Fibroblast of skin of back (primary cell): ENCODE measurements at regions not wholly inside any gene's neighbourhood (a gene's known extent, or its start where the extent isn't known, plus 50 kb on each side); places are given as distances from the start of the nearest gene placed in this dataset.

Source experiments
- DNase-seq: peaks from one replicate; pipeline ENCODE4 v3.0.0-alpha.2; 2013

DNA sequence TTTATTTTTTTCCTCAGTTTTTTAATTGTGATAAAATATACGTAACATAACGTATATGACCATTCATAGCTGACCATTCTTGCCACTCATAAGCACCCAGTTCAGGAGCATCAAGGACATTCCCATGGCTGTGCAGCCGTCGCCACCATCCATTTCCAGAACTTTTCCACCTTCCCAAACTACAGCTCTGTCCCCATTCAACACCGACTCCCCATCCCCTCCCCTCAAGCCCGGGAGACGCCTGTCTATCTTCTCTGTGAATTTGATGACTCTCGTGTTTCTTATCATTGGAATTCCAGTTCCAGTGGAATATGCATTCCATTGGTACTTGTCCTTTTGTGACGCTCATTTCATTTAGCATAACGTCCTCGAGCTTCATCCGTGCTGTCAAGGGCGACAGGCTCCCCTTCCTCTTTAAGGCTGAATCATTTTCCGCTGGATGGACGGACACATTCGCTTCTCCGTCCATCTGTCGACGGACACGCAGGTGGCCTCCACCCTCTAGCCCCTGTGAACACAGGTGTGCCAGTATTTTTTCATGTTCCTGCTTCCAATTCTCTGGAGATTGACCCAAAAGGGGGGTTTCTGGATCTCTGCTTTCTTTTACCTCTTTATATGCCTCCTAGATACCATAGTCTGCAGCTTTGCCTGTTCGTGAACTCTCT is 88.1 kb downstream of the YTHDF1 start:
- DNase-seq, result no peak

DNA sequence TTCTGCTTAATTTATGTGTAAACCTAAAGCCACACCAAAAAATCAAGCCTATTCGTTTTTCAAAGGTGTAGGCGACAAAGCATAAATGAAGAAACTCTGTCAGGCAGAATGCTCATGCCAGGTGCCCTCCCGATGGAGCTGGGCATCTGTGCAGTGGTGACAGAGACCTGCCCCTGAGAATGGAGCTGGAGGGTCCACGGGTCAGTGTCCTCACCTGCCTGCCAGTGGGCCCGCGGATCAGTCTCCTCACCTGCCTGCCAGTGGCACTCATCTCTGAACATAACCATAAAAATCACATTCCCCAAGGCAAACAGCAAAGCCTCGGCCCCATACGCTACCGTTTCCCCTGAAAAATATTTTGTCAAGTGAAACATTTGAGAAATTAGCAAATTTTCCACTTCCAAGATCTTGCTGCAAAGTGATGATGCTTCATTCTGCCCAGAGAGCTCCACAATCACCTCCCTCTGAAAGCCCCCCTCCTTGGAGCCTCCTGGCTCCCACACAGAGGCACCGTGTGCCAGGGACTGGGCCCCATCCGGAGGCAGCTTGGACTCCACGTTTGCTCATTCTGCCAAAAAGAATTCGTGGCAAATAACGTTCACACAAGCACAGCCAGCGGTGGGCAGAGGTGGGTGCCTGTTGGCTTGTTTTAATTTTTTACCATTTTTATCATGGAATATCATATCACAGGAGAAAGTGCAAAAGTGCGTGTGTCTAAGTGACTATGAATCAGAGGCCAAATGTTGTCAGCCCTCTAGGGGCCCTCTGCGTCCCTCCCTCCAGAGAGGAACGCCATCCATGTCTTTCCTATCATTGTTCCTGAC is 88.8 kb downstream of the YTHDF1 start:
- DNase-seq, result no peak

DNA sequence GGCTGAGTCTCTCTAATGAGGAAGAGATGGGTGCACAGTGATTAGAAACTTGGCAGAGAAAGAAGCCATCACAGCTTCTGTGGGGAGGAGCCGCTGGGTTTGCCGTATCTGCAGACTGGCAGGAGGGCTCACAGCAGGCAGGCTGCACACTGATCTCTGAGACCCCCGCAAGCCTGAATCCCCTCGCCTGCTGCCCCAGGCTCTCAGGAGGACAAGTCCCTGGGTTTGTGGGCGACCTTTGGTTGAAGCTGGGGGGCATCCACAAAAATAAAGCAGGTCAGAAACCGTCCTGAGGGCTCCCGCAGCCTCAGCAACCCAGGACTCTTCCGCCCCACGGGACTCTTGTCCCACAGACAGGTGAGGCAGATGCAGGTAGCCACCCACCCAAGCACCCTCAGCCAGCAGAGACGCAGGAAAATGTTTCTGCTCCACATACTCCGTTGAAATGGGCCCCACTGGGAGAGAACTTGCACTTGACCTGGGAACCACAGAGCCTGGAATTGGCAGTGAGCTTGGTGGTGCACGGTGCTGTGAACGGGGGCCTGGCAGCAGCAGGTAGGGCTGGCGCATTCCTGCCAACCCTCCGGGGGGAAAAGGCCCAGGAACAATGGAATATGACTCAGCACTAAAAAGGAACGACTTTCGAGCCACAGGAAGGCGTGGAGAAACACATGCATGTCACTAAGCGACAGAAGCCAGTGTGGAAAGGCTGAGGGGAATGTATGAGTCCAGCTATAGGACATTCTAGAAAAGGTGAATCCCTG is 89.9 kb downstream of the YTHDF1 start:
- DNase-seq, result no peak

DNA sequence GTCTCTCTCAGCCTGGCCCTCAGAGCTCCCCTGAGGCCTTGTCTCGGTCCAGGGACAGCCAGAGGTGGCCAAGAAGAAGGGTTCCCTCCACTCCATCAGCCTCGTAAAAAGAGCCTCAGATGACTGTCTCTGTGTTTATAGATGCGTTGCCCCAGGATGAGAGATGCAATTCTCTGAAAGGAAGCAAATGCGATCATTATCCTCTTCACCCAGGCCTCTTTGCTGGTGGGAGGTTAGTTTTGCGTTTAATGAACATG is 90.4 kb downstream of the YTHDF1 start:
- DNase-seq, result no peak

DNA sequence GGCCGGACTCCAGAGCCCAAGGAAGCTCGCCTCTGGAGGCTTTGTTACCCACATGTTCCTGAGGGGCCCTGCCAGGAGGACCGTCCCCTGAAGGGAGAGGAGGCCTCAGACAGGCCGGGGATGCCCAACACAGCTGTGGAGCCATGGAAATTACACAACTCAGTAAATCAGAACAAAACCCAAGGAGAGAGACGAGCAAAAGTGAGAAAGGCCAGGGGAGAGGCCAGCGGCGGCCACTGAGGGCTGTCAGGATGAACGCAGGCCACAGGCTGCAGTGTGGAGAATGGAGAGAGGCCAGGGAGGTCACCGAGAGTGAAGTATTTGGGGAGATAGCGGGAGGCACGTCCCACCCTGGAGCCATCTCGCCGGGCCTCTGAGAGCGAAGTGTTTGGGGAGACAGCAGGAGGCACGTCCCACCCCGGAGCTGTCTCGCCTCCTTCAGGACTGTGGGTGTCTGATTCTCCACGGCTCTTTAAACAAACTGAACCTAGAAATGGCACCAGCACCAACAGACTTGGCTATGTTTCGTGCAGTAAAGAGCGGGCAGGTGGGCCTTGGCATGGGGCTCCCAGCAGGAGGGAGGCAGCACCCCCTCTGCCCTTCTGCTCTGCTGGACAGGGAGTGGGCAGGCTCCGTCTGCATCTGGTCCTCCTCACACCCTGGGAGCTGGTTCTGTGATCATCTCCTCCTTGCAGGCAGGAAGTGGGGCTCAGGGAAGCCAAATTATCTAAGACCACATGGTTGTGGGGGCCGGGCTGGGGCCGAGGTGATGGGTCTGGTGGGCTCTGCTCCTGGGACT is 91.0 kb downstream of the YTHDF1 start:
- no peak for DNase-seq

DNA sequence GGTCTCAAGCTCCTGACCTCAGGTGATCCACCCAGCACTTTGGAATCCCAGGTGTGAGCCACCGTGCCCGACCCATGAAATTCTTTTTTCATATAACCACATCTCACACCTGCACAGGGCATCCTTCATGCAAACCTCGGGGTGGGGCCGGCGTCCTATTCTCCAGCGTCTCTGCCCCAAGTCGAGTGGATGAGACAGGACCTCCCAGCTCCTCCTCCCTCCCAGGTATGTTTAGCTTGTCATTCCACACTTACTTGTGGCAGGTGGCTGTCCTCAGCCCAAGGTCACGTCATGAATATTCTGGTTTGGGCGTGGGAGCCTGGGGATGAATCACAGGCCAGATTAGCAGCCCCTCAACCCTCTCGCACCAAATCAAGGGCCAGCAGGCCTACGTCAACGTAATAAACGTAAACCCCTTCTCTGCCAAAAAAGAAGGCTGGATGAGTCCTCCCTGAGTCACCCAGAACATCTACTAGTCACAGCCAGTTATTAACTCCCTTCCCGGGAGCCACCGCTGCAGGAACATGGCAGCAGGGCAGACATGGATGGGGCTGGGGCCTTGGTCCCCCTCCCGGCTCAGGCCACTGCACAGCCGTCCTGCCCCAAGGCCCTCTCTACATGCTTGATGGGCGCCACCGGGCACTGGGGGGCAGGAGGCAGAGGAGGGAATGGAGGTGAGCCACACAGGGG is 91.7 kb downstream of the YTHDF1 start:
- no peak for DNase-seq

DNA sequence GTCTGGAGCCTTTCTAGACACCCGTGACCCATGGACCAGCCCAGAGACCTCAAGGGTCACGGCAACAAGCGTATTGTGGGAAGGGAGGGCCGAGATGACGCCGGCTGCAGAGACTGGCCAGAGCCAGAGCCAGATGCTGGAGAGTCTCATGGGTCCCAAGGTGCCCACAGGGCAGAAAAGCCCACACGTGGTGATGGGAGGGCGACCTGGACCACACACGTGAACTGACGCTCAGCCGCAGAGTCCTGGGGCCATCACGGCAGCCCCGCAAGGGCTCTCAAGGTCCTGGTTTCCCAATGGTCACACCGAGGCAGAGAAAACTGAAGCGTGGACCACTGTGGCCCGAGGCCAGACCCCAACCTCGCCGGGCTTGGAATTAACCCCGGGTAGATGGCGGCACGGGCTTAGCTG is 92.6 kb downstream of the YTHDF1 start:
- DNase-seq, result no peak

DNA sequence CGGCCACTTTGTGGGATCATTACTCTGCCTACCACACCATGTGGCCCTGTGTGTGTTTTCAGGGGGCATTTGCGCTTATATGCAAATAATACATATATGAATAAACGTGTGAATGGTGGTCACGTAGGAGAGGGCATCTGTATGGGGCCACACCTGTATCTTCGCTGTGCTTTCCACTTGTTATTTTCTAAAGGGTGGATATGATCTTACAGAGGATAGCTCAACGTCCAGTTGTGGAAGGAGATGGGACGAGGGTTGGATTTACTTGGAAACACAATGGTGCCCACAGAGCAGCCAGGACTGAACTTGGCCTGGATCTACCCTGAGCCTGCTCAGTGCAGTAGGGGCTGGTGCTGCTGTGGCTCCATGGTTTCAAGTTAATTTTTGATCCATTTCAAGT is 93.3 kb downstream of the YTHDF1 start:
- no peak for DNase-seq

DNA sequence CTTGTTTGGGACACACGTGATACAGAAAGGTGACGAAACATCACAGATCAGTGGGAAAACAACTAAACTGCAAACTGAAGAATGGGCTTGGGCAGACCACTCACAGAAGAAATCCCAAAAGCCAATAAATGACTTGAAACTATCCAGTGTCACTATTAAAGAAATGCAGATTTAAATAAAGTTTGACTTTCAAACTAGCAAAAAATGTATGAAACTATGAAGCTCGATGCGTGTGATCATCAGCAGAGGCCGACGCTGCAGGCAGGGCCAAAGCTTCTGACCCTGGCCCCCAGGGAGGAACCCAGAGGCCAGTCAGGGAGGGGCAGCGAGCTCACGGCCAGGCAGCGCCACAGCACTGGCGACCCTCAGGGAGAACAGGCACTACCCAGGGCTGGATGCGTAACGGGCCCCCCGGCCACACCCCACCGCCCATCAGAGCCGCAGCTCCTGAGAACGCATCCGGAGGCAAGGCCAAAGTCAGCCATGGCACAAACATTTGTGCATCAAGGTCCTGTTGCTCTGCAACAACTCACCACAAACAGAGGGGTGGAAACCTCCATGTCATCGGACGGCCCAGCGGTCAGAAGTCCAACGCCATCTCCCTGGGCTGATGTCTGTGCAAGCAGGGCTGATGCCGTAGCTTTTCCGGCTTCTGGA is 94.1 kb downstream of the YTHDF1 start:
- DNase-seq, result no peak

DNA sequence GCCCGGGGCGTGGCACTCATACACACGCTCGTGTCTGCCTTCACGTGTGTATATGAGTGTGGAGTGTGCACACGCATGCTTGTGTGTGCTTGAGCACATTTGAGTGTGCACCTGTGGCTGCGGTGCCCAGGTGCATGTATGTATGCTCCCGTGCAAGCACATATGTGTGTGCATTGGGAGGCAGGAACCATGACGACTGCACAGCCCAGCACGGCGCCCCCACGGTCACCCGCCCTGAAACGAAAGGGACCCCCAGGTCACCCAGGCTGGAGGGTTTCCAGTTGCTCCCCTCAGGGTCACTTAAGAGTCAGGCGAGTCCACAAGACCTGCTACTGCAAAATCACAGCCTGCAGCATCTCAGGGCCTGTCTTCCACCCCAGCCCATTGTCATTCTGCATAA is 94.7 kb downstream of the YTHDF1 start:
- no peak for DNase-seq

DNA sequence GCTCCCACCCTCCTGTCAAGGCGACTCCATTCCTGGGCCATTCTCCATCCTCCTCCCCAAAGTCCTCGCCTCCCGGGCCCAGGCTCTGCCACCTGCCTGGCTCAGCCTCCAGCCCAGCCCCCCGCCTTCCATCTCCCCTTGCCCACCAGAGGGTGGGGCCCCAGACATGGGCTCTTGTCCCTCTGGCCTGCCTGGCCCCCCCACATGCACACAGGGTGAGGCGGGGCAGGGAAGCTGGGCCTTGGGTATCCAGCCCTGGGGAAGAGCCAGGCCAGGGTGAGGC is 95.2 kb downstream of the YTHDF1 start:
- no peak for DNase-seq

DNA sequence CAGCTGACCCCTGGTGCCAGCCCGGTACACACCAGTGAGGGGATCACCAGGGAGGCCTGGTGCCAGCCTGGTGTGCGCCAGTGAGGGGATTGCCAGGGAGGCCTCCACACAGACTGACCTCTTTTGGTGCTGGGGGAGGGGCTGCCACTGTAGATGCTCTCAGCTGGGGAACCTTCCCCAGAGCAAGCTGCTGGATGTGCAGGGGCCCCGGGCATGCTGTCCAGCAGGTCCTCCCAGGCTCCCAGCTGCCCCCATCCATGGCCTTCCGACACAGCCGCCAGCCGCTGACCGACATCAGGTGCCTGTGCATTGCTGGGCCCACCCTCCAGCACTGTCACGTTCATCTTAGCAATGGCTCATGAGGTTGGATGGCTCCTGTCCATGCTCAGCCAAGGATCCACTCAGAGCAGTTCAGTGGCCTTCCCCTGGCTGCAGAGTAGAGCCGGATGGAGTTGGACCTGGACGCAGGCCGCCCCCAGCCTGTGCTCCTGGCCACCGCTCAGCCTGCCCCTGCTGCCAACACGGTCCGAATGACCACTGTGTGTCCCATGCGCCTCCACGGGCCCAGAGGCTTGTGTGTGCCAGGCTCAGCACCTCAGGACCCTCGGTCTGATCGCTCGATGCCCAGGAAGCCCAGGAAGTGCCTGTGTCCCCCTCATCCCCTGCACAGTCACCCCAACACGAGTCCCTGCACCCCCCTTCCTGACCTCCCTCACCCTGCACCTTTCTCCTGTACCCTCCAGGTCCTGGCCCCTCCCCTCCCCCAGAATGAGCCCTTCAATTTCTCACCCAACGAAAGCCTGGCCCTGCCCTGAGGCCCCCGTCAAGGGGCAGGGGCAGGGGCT is 95.7 kb downstream of the YTHDF1 start:
- DNase-seq, result no peak

DNA sequence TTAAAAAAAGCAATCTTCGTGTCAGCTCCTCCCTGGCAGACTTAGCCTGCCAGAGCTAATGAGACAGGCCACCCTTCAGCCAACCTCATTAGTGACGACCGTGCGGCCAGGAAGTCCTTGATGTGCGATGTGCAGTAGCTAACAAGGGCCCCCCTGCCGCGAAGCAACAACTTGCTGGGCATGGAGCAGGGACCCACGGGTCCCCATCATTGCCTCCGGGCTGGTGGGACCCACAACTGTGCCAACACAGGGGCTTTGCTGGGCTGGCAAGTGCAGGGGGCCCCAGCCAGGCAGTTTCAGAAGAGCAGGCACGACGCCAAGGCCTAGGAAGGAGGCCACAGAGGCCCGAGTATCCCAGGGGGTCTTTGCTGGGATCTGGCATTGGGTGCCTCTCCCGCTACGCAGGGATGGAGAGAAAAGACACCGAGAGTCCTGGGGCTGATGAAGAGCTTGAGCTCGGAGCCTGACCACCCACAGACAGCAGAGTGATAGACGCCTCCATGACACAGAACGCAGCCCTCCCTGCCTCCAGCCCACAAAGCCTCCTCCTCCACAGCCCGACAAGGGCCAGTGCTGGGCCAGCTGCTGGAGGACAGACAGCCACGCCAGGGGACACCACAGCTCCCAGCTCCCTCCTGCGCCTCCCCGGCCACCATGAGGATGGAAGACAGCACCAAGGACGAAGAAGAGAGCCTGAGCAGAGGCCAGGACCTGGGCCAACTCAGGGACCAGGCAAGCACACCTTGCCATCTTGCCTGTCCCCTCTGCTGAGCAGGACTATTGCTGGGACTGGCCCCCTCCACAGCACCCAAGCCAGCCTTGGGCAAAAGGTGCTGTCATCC is 96.6 kb downstream of the YTHDF1 start:
- no peak for DNase-seq

DNA sequence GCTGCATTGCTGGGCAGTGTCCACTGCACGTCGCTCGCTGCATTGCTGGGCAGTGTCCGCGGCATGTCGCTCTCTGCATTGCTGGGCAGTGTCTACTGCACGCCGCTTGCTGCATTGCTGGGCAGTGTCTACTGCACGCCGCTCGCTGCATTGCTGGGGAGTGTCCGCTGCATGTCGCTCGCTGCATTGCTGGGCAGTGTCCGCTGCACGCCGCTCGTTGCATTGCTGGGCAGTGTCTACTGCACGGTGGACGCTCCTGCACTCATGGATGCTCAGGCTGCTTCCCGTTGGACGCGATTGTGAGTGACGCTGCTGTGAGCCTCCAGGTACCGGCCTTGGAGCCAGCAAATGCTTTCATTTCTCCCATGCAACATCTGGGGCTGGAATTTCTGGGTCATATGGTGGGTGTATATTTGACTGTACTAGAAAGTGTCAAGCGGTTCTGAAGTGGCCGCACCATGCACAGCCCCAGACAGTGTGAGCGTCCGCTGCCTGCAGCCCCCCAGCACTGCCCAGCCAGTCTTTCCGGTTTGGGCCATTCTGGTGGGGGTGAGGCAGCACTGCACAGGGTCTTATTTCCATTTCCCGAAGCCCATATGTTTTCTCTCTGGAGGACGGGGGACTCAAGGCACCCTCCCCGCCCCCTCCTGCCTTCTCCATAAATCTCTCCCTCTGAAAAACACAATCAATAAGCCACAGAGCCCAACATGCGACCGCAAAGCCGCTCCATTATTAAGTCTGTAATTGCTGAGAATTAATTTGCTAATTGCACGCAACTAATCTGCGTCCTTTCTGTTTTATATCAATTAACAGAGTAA is 97.4 kb downstream of the YTHDF1 start:
- DNase-seq, result no peak

DNA sequence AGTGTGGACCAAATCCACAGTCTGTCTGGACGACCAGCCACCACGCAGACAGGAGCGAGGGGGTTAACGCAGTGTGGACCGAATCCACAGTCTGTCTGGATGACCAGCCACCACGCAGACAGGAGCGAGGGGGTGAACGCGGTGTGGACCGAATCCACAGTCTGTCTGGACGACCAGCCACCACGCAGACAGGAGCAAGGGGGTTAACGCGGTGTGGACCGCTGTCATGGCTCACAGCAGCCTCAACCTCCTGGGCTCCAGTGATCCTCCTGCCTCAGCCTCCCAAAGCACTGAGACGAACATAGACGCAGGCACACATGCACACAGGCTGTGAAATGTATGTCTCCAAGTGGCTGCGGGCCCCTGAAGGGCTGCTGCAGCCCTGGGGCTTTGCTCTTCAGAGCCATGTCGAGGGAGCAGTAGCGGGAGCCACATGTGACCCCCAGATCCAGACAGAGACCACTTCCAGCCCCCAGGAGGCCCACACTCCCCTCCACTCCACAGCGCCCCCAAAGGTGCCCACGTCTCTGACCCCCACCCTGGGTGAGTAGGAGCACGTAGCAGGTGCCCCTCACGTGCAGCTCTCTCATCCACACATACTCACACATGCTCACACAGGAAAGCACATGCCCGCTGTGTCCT is 98.1 kb downstream of the YTHDF1 start:
- DNase-seq, result no peak

DNA sequence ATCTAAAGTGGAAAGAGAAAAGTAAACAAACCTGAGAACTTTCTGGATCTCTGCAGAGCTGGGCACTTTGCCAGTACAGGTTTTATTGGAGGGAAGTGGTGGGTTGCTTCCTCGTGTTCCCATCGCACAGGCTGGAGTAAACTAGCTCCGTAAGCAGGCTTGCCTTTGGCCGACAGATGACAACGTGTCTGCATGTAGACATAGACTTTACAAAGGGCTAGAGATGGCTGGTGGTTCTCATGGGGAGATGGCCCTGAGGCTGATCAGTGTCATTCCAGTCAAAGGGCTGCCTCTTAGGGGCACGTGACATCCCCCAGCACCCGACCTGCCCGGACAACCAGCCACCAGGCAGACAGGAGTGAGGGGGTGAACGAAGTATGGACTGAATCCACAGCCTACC is 98.8 kb downstream of the YTHDF1 start:
- no peak for DNase-seq

DNA sequence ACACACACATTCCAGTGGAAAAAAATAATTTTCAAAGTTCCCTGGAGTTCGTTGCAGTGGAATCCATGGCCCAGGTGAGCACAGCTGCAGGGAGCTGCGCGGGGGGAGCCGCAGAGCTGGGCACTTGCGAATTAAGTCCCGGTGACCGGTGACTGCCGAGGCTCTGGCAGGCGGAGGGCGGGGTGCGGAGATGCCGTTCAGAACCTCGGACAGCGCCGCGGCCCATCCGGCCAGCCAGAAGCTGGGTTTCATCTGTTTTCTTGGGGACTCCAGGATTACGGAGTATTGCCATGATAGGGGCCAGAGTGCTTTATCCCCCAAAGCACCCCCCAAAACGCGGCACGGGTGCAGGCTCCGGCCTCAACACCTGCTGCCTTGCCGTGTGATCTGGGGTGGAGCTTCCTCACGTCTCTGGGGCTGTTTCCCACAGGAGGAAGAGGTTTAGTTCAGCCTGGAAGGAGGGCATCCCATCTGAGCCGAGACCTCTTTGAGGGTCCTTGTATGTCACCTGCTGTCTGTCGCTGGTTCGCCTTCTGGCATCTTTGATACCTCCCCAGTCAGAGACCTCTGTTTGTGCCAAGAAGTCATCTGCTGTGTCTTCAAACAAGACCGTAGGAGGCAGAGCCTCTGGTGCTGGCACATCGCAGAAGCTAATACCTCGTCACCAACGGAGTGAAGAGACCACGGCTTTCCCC is 99.4 kb downstream of the YTHDF1 start:
- peak; percentile 7 for DNase-seq
